HFFc6 (cell line): ENCODE measurements at regions not wholly inside any gene's neighbourhood (a gene's known extent, or its start where the extent isn't known, plus 50 kb on each side); places are given as distances from the start of the nearest gene placed in this dataset.

ENCODE experiments used
- DNase-seq: peaks from one replicate; pipeline ENCODE4 v3.0.0-alpha.2; 2018
- H3K27ac Mint-ChIP-seq: 2 replicates; pipeline ENCODE4 v1.8.0; 2020; ENCODE audit warnings: mild to moderate bottlenecking, mixed read lengths
- H3K27me3 Mint-ChIP-seq: 2 replicates; pipeline ENCODE4 v1.8.0; 2021; ENCODE audit warnings: mild to moderate bottlenecking, moderate library complexity, mixed read lengths; ENCODE audit not compliant: insufficient read depth
- H3K36me3 Mint-ChIP-seq: 2 replicates; pipeline ENCODE4 v1.8.0; 2021; ENCODE audit warnings: low read depth, mixed read lengths
- H3K4me1 Mint-ChIP-seq: 2 replicates; pipeline ENCODE4 v1.8.0; 2020; ENCODE audit warnings: low read depth, mixed read lengths
- H3K4me3 Mint-ChIP-seq: 2 replicates; pipeline ENCODE4 v1.8.0; 2020; ENCODE audit warnings: mild to moderate bottlenecking, moderate library complexity, mixed read lengths
- H3K9me3 Mint-ChIP-seq: 2 replicates; pipeline ENCODE4 v1.8.0; 2020; ENCODE audit warnings: mild to moderate bottlenecking, mixed read lengths
- TF ChIP-seq, protein P1 (sequence below): fragments of 200-600 bp; sonication (generic); IDR thresholded peaks from 2 replicates; pipeline ENCODE4 v1.5.0; 2021; ENCODE audit warnings: antibody characterized with exemption, mild to moderate bottlenecking

DNA sequence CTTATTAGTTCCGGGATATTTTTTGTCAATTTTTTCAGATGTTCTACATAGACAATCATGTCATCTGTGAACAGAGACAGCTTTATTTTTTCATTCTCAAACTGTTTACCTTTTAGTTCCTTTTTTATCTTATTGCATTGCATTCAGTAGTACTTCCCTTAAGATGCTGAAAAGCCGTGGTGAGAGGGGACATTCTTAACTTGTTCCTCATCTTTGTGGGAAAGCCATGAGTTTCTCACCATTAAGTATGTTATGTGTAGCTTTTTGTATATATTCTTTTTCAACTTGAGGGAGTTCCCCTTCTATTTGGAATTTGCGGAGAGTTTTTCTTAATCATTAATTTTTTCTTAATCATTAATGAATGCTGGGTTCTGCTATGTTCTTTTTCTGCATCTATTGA lies 1727.1 kb upstream of the SEL1L start:
- no peak for DNase-seq
- Mint-ChIP-seq H3K4me3 (no peak overlapping the region), H3K4me1 (no peaks in the 10 kb centered on the region)

GRCh38 chr14:83269583-83269982 lies 1735.9 kb upstream of the SEL1L start:
- Mint-ChIP-seq H3K27me3 (peaks cover 1% of the 10 kb centered on the region; the same call in 1 of the 2 replicates), H3K27ac (no peak overlapping the region), H3K36me3 (no peaks in the 10 kb centered on the region), H3K9me3 (peaks cover 9% of the 10 kb centered on the region; the same call in 1 of the 2 replicates), H3K4me3 (no peak overlapping the region), H3K4me1 (no peaks in the 10 kb centered on the region)
- TF ChIP-seq, protein P1, sequence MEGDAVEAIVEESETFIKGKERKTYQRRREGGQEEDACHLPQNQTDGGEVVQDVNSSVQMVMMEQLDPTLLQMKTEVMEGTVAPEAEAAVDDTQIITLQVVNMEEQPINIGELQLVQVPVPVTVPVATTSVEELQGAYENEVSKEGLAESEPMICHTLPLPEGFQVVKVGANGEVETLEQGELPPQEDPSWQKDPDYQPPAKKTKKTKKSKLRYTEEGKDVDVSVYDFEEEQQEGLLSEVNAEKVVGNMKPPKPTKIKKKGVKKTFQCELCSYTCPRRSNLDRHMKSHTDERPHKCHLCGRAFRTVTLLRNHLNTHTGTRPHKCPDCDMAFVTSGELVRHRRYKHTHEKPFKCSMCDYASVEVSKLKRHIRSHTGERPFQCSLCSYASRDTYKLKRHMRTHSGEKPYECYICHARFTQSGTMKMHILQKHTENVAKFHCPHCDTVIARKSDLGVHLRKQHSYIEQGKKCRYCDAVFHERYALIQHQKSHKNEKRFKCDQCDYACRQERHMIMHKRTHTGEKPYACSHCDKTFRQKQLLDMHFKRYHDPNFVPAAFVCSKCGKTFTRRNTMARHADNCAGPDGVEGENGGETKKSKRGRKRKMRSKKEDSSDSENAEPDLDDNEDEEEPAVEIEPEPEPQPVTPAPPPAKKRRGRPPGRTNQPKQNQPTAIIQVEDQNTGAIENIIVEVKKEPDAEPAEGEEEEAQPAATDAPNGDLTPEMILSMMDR, result no peak
- DNase-seq, result no peak

More for the DNA sequence above, 1727.1 kb upstream of the SEL1L start:
- Mint-ChIP-seq H3K9me3 (no peaks in the 10 kb centered on the region; the same call in 1 of the 2 replicates), H3K36me3 (no peaks in the 10 kb centered on the region), H3K27me3 (no peaks in the 10 kb centered on the region), H3K27ac (no peak overlapping the region)
- TF ChIP-seq, protein P1, result no peak

DNA sequence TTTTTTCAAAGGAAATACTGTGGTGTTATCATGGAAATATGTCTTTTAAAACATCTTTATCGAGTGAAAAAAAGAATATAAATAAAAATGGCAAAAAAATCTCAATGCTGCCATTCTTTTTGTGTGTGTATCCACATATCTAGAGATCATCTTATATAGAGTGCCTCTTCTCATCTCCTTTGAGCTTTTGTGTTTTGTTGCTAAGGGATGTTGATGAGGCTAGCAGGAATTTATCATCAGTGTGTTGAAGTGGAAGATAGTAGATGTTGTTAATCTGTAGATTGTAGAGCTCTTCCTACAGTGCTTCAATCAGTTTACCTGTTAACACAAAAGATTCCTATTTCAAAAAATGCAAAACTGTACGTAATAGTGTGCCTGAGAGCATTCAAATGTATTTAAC lies 1738.0 kb upstream of the SEL1L start:
- Mint-ChIP-seq H3K9me3 (peaks cover 17% of the 10 kb centered on the region), H3K36me3 (no peaks in the 10 kb centered on the region), H3K4me1 (no peaks in the 10 kb centered on the region), H3K4me3 (no peak overlapping the region), H3K27ac (no peak overlapping the region), H3K27me3 (no peaks in the 10 kb centered on the region)
- TF ChIP-seq, protein P1, result no peak
- DNase-seq, result no peak

GRCh38 chr14:83280719-83281118 lies 1747.1 kb upstream of the SEL1L start:
- TF ChIP-seq, protein P1, result no peak
- Mint-ChIP-seq H3K9me3 (peaks cover 19% of the 10 kb centered on the region), H3K27me3 (no peaks in the 10 kb centered on the region; the same call in none of the 2 replicates), H3K36me3 (no peaks in the 10 kb centered on the region), H3K4me3 (no peak overlapping the region), H3K4me1 (no peaks in the 10 kb centered on the region; the same call in 1 of the 2 replicates), H3K27ac (no peak overlapping the region)
- DNase-seq, result no peak

DNA sequence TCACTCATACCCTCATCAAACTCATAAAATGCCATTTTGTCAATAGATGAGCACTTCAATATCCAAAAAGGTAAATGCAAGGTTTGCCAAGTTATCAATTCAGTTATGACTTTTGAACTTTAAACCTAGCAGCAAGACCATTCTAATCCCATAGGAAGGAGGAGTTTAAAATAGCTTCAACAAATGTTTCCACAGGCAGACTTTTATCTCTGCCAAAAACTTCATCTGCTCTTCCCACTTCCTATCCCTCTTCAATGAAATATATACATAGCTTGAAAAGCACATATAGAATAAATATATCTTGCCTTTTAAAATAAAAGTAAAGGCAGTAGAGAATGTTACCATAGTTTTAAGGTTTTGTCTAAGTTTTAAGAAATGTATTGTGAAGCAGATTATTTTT lies 1749.1 kb upstream of the SEL1L start:
- H3K36me3 Mint-ChIP-seq, result no peaks in the 10 kb centered on the region

More for the DNA sequence above, 1749.1 kb upstream of the SEL1L start:
- DNase-seq, result no peak
- no peak overlapping the region for H3K4me3 Mint-ChIP-seq
- peaks cover 2% of the 10 kb centered on the region for H3K27me3 Mint-ChIP-seq
- peaks cover 11% of the 10 kb centered on the region for H3K9me3 Mint-ChIP-seq
- no peak overlapping the region for H3K27ac Mint-ChIP-seq
- no peaks in the 10 kb centered on the region; the same call in 1 of the 2 replicates for H3K4me1 Mint-ChIP-seq
- TF ChIP-seq, protein P1, result no peak
